Non-pigmented ciliary epithelial cell (primary cell): ENCODE measurements at regions not wholly inside any gene's neighbourhood (a gene's known extent, or its start where the extent isn't known, plus 50 kb on each side); places are given as distances from the start of the nearest gene placed in this dataset.
"Not testable (repeated sequence)": the region's sequence is repeated elsewhere in the genome, so short reads cannot be mapped to it uniquely, and the experiment has no call there.

ENCODE experiments used
- DNase-seq: peaks from one replicate; pipeline ENCODE4 v3.0.0-alpha.2; 2010; ENCODE audit warnings: low read depth

DNA sequence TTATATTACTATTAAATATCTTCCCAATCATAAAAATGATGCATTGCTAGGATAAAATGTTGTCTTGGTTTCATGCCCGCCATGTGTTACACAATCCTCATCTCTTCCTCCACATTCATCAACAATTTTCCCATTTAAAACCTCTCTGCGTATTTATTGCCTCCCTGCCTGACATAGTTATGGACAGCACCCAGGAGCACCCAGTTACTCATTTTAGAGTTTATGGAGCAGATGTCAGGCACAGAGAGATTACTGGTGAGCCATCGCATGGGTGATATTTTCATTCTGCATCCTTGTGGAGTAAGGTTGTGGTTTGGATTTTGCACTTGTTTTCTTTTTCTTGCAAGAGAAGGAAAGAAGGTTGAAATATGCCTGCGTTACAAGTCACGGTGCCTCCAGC lies 116.7 kb upstream of the NPAS2 start:
- no peak for DNase-seq

- no peak for DNase-seq
Measured at GRCh38 chr2:100703739-100704138, 116.2 kb upstream of the NPAS2 start.

GRCh38 chr2:100704156-100704555 lies 115.8 kb upstream of the NPAS2 start:
- DNase-seq: no peak

- no peak for DNase-seq
Measured at GRCh38 chr2:100704711-100705110, 115.2 kb upstream of the NPAS2 start.

- DNase-seq: no peak
Measured at GRCh38 chr2:100707016-100707947, 112.7 kb upstream of the NPAS2 start.

DNA sequence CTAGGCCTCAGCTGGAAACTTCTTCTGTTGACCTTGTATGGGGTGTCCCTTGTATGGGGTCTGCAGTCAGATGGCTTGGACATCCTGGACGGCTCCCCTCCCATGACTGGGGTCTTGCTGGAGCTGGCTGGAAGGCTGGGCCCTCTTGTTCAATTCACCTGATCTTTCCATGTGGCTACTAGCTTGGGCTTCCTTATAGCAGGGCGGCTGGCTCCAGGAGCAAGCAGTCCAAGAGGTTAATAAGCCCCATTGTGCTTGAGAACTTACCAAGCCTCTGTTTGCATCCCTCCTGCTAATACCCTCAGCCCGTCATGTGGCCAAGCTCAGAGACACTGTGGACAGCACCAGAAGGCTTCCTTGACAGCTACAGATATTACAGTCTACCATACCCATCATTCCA lies 111.6 kb upstream of the NPAS2 start:
- no peak for DNase-seq

- no peak for DNase-seq
Measured at GRCh38 chr2:100713106-100713505, 106.8 kb upstream of the NPAS2 start.

GRCh38 chr2:100714396-100715010 lies 105.4 kb upstream of the NPAS2 start:
- DNase-seq: not testable (repeated sequence)

DNA sequence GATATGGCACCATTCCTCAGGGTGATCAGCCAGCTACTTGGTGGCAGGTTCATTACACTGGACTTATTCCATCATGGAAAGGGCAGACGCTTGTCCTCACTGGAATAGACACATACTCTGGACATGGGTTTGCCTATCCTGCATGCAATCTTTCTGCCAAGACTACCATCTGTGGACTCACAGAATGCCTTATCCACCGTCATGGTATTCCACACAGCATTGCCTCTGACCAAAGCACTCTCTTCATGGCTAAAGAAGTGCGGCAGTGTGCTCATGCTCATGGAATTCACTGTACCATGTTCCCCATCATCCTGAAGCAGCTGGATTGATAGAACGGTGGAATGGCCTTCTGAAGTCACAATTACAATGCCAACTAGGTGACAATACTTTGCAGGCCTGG lies 104.1 kb upstream of the NPAS2 start:
- DNase-seq: not testable (repeated sequence)

- DNase-seq: no peak
Measured at GRCh38 chr2:100716581-100716980, 103.4 kb upstream of the NPAS2 start.

- no peak for DNase-seq
Measured at GRCh38 chr2:100718065-100718629, 101.8 kb upstream of the NPAS2 start.

DNA sequence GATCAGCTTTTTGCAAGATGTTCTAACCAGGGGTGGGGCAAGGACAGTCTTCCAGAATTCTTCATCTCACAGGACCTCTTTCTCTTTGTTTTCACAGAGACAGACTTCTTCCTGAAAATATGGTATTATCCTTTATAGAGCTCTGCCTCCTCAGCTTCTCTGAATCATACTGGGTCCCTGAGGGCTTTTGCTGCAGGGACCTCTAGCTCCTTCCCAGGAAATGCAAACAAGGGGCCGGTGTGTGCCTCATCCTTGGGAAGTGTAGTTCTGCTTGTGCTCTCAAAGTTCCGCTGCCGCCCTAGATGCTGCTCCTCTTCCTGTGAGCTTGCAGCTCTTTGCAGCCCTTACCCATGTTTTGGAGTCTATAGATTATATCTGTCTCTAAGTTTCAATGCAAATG lies 99.5 kb upstream of the NPAS2 start:
- DNase-seq: no peak

DNA sequence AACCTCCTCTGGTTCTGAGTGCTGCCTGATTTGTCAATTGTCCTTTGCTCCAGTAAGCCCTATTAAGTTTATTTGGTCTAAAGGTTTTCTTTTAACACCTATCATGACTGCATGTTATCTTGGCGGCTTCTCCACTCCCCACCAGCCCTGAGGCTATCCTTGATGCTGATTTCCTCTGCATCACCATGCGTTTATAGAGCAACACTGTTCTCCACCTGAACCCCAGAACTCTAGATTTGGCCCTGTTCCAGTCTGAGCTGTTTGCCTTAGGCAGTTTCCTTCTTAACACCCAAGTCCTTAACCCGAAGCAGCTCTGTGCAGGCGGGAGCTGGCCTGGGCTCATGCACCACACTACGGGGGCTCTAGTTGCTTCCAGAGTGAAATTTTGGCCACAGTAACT lies 98.2 kb upstream of the NPAS2 start:
- no peak for DNase-seq

- no peak for DNase-seq
Measured at GRCh38 chr2:100722125-100722524, 97.8 kb upstream of the NPAS2 start.

DNA sequence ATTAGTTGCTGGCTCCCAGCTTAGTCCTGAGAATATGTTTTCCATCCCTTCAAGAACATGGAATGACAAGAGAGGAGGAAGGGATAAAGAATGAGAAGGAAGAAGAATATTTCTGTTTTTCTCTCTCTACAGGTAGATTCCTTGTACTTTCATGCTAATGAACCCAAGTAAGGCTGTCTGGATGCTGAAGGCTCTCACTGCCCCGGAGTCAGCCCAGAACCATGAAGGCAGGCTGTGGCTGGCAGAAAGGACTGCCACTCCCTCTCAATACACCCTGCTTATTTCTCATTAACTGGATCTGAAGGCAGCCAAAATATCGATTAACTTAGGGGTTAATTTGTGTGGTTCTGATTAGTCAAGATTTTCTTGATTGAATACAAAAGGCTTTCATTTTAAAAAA lies 93.1 kb upstream of the NPAS2 start:
- no peak for DNase-seq

- DNase-seq: no peak
Measured at GRCh38 chr2:100730290-100730868, 89.6 kb upstream of the NPAS2 start.

GRCh38 chr2:100731535-100731981 lies 88.4 kb upstream of the NPAS2 start:
- DNase-seq: no peak

GRCh38 chr2:100733391-100734187 lies 86.3 kb upstream of the NPAS2 start:
- DNase-seq: no peak

GRCh38 chr2:100736121-100736915 lies 83.6 kb upstream of the NPAS2 start:
- DNase-seq: no peak

- no peak for DNase-seq
Measured at GRCh38 chr2:100739735-100740432, 80.1 kb upstream of the NPAS2 start.
